NCI-H187 treated with DMSO at 0.1 percent for 48 hours (cell line): ENCODE measurements at regions not wholly inside any gene's neighbourhood (a gene's known extent, or its start where the extent isn't known, plus 50 kb on each side); places are given as distances from the start of the nearest gene placed in this dataset.

Experiments
- DNase-seq: peaks from one replicate; lab custom pipeline; 2025; lab: John Stamatoyannopoulos, UW

DNA sequence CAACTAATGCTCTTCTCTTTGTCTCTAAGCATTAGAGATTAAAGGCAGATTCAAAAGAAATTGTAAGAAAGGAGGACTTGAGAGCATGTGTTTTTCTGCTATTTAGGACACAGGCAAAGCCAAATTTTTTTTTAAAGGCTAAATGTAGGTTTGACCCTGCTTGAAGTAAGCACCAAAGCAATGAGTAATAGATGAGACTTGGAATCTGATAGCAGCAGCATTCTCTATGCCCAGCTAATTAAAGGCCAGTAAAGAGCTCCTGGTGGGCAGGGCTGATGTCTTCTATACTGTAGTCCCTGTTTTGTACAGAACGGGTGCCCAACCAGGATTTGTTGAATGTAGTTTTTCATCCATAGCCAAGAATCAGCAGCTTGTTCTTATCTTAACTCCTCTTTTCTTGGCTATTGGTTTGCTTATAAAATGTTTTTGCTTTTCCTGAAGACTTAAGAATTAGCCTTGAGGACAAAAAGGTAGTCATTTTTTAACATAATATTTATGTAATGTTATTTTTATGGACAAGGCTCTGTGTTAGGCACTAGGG is 179.6 kb downstream of the LMO4 start:
- no peak for DNase-seq

DNA sequence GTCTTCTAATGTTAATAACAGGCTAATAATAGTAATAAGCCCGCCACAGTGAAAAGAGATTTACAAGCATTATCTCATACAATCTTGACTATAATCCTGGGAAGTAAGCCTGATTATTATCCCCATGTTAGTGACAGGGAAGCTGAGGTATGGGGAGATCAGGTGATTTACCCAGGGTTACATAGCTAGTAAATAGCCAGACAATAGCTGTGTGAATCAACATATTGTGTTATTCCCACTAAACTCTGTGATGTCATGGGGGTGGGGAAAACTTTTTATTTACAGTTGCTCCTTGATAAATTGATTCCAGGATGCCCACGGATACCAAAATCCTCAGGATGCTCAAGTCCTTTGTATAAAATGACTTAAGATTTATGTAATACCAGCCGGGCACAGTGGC is 181.9 kb downstream of the LMO4 start:
- DNase-seq, result no peak

DNA sequence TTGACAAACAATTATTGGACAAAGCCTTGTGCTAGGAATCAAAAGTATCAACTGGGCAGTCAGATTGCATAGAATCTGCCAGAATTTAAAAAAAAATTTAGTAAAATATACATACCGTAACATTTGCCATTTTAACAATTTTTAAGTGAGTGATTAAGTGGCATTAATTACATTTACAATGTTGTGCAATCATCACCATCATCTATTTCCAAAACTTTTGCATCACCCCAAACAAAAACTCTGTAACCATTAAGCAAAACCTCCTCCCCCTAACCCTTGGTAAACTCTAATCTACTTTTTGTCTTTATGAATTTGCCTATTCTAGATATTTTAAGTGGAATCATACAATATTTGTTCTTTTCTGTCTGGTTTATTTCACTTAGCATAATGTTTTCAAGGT is 182.8 kb downstream of the LMO4 start:
- no peak for DNase-seq

DNA sequence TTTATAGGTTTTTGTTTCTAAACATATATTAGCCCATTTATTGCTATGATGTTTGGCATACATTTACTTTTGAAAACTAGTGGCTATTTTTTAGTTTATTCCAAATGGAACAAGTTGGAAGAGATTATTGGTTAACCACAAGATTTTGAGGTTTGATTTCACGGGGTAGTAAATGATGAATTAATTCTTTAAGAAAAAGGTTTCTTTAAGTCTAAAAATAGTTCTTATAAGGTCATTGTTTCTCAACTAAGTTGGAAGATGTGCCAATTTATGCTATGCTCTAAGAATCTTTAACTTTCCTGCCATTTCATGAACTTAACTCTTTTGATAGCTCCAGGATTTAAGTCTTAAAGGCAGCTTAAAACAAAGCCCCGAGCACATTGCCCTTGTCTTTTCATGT is 183.8 kb downstream of the LMO4 start:
- DNase-seq, result no peak

DNA sequence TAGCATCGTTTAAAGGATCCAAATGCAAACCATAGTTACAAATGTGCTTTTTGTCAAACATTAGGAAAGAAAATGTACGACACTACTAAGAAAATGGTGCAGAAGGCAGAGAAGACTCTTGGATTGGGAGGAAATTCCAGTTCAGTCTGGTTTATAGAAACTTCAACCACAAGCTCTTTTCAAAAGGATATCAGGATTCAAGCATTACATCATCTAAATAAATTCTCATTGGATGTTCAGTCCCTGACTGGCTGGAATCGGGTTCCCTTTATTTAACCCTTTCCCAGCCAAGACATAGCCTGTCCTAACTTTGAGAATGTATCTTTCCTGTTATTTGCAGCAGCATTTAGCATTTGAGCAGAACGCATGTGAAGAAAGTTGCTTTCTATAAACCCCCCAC is 184.6 kb downstream of the LMO4 start:
- no peak for DNase-seq

DNA sequence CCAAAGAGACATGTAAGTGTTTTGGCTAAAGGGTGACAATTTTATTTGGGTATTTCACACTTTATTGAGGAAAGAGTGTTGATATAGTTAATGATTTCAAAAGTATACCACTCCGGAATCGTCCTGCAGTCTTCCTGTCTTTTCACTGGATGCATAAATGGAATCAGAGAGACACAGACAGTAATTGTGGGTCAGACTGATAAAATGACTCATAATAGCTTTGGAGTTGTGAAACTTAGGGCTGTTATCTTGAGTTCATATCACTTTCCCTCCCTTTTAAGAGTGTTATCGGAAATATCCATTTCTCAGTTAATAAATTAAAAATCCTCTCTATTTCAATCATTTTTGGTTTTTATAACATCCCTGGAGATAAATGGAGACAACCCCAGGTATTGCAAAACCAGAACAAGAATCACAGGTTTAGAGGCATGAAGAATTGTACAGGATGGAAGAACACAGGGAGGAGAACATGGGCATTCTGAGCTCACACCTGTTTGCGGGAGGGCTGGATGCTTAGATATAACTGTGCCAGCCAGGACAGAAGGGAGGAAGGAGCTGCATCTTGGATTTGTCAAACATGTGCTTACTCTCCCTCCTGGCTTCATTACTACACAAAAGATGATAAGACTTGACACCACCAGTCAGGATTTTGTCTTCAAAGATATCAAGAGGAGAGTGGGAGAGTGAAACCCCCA is 185.4 kb downstream of the LMO4 start:
- DNase-seq, result no peak

DNA sequence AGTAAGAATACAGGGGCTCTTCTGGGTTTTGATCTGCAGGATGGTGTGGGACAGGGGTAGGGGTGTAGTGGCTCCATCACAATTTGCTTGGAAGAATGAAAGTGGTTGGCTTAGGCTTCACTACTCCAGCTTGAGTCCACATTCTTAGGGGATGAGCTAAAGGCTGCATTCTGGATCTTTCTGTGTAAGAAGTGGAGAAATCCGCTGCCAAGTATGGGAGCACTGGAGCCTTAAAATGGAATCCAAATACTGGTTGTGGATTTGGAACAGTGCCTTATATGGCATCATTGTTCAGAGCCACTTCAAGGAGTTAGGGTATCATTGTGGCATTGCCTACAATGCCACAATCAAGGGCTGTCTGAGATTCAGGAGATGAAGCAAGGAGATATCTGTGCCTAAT is 187.1 kb downstream of the LMO4 start:
- DNase-seq, result no peak

DNA sequence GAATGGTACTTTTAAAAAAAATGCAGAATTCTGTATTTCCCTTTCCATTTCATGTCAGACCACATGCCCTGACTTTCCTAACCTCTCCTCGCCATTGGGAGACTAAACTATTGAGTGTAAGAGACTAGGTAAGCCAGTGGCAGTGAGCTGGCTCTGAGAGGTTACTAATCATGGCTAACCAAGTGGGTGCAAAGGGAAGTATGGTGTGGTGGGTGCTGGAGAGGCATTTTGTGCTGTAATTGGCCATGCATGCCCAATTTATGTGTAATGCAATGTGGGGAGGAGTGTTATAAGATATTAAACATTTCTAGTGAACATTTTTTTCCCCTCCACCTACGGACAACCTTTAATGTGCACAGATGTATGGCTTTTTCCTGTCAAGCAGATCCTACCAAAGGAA is 190.1 kb downstream of the LMO4 start:
- no peak for DNase-seq

DNA sequence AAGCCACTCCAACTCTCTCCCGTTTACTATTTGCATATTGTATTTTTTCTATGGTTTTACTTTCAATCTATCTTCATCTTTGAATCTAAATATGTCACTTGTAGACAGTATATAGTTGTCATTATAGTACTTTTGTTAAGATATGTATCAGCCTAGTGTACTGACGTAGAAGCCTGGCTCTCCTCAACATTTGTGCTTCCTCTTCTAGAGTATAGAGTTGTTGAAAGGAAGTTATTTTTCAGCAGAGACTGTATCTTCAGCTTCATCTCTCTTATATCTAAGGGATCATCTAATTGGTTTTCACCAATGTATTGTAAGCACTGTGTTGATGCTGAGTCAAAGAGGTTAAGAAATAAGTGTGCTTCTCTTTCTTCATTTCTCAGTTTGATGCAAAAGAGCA is 192.8 kb downstream of the LMO4 start:
- no peak for DNase-seq

DNA sequence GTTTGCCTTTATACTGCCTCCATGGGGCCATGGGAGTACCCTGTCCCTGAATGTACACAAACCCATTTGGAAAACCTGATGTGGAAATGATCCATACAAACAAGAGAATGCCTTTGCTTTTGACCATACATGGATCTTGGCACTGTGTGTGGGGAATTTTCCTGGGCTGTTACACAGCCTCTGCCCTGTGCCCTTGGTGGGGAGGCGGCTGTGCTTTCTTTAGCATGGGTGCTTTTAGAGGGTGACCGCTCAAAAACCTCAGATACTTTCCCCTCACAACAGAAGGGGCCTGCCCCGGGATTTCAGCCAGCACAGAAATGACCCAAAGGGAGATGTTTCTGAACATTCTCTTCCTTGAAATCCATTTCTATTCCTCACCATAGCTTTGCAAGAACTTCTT is 194.8 kb downstream of the LMO4 start:
- no peak for DNase-seq

DNA sequence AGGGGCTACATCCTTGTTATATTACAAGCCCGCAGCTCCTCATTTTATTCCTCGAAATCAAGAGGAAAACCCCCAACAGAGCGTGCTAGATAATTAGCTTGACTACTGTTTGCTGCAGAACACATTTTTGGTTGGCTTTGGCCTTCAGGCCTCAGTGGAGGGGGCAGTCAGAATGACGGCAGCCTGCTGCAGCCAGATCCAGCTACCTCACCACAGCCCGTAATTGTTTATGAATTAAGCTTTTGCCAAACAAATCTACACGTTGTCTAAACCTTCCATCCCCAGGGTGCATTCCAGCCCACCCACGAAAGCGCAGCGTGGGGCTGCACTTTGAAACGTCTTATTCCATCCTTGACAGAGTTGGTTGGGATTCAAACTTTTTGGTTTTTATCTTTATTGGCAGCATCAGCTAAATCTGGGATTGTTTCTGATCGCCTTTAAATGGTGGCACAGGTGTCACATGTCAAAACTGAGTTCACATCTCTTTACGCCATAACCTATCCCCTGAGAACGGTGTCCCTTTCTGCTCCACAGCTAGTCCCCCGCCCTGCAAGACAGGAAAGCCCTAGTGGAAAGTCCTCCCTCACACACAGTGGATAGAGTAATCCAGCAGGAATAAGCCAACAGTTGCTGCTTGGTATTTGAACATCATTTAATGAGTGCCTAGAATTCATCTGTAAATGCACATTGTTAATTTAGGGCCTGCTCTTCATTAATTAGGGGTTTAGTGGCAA is 195.5 kb downstream of the LMO4 start:
- DNase-seq, result no peak

DNA sequence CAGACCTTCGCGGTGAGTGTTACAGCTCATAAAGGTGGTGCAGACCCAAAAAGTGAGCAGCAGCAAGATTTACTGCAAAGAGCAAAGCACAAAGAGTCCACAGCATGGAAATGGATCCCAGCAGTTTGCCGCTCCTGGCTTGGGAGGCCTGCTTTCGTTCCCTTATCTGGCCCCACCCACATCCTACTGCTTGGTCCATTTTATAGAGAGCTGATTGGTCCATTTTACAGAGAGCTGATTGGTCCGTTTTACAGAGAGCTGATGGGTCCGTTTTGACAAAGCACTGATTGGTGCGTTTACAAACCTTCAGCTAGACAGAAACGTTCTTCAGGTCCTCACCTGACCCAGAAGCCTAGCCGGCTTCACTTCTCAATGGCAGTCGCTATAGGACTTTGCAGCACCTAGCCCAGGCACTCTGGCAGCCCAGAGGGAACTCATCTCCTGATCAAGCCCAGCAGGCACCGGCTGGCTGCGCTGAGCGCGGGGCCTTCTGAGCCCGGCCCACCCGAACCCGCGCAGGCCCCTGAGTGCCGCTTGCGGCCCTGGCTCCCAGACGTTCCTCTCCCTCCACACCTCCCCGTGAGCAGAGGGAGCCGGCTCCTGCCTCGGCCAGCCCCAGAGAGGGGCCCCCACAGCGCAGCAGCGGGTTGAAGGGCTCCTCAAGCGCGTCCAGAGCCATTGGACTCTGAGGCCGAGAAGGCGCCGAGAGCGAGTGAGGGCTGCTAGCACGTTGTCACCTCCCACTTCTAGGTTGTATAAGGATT is 200.3 kb downstream of the LMO4 start:
- no peak for DNase-seq

DNA sequence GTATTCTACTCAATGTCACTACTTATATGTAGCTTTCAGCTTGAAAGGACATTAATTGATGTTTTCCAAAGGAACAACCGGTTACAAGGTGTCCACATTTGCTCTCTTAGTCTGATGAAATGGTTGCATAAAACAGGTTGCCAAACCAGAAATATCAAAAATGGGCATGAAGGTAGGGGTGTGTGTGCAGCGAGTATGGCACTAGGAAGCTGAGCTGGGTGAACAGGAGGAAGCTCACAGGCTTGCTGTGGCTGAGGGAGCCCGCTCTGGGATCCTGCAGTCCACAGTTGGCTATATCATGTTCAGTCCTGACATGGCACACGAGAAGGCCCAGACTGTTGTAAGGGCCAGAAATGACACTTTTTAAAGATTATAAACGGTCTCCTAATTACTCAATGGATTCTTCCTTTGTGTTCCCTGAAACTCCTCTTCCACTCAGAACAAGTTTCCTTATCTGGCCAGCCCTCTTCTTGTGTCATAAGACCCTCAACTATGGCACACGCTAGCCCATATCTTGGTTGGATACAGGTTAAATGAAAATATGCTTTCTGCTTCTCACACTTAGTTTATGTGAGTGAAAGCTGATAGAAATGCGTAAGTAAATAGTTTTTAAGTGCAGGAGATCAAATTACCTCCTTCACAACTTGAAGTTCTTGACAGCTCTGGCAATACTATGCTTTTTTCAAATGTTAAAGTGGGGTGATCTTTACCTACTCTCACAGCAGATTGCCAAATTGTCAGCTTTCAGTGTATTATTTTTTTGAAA is 201.5 kb downstream of the LMO4 start:
- no peak for DNase-seq

DNA sequence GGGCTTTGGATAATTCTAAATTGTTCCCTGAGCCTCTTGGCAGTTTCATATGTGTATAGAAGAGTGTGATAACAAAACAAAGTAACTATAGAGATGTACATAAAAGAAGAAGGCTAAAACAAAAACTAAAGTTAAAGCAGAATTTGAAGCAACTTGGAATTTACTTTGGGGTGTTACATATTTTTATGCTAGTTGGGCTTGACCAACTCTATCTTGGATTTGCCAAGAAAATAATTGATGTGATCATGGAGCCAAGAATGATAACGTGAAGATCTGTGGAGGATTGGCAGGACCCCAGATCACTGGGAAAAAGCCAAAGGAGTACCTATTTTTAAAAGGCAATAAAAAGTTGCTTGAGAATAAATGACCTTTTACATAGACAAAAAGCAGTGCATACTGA is 206.9 kb downstream of the LMO4 start:
- no peak for DNase-seq

DNA sequence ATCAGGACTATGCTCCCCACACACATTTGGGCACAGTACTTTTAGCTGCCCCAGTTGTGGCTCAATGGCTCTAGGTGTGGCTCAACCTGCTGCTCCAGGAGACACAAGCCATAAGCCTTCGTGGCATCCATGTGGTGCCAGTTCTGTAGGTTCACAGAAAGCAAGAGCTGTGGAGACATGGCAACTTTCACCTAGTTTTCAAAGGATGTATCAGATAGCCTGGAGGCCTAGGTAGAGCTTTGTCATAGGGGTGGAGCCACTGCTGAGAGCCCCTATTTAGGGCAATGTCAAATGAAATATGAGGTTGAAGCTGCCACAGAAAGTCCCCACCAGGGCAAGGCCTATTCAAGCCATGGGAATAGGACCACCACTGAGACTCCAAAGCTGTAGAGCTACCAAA is 210.5 kb downstream of the LMO4 start:
- DNase-seq, result no peak

DNA sequence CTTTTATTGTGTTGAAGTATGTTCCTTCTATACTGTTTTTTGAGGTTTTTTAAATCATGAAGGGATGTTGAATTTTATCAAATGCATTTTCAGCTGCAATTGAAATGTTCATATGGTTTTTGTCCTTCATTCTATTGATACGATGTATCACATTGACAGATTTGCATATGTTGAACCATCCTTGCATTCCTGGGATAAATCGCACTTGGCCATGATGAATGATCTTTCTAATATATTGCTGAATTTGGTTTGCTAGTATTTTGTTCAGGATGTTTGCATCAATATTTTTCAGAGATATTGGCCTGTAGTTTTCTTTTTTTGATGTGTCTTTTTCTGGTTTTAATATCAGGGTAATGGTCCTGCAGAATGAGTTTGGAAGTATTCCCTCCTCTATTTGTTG is 214.0 kb downstream of the LMO4 start:
- no peak for DNase-seq

DNA sequence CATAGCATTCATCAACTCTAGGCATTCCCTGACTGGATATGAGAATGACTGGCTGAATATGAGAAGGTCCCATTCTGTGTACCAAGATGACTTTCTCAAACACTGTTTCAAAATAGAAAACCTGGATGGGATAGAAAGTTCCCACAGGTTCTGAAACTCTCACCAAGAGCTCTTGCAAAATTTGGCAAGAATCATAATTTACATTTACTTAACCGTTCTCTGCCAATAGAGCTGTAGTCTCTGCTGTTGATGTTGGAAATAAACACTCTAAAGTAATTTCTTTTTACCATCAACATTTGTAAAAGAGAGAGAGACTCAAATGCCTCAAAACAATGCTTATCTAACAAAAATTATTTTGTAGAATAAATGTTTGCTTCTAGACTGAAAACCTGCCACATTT is 221.1 kb downstream of the LMO4 start:
- no peak for DNase-seq

DNA sequence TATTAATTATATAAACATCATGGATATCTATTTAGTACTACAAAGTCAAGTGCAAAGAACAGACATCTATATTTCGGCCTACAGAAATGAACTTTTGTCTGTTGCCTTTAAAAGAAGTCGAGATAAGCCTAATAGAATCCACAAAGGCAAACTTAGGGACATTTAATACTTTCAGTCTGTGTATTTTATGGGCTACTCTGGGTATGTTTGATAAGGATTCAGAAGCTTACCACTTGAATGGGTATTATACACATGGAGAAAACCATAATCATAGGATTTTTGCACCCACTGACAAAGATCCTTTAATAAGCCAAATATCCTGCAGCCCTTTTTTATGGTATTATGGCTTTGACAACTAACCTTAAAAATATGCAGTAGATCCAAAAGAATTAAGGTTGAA is 224.8 kb downstream of the LMO4 start:
- no peak for DNase-seq

DNA sequence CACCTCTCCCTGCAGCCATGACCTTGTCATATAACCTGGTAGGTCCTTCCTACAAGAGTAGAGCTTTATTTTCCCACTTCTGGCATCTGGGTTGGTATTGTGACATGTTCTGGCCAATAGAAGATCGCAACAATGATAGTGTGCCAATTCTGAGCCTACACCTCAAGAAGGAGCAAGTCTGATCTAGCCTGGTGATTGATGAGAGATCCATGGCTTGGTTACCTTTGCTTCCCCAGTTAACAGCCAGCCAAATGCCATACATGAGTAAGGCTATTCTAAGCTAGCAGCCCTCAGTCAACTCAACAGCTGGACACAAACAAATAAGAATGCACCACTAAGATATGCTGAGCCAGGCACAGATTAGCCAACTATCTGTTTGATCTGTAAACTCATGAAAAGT is 226.7 kb downstream of the LMO4 start:
- no peak for DNase-seq

DNA sequence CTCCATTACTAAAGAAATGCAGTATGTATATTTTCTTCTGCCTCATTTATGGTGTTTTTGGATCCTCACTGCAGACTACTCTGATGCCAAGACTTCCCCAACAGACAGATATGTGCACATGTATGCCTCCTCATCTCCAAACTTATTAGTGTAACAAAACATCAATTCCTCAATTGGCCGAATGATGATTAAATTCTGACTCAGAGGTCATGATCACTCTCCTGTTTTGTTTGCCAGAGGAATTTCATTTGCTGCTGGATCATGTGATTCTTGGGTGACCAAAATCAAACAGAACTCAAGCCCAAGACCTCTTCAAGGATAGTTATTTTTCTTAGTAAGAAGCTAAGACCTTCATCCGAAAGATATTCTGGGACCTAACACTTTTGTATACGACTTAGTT is 227.6 kb downstream of the LMO4 start:
- DNase-seq, result no peak

DNA sequence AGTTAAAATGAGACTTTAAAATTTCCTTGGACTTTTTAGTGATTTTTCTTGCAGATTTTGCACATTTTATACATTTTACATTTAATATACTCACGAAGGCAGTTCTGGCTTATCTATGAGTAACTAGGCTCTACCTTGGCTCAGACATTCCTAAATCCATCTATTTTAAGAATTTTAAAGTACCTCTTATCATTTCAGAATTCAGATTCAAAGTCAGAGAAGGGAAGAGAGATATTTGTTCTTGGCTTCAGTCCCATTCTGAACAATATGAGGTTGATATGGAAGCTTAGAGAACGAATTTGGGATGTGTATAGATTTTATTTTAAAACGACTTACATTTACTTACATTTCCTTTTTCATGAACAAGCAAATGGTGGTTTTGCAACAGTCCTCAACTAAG is 230.2 kb downstream of the LMO4 start:
- DNase-seq, result no peak

DNA sequence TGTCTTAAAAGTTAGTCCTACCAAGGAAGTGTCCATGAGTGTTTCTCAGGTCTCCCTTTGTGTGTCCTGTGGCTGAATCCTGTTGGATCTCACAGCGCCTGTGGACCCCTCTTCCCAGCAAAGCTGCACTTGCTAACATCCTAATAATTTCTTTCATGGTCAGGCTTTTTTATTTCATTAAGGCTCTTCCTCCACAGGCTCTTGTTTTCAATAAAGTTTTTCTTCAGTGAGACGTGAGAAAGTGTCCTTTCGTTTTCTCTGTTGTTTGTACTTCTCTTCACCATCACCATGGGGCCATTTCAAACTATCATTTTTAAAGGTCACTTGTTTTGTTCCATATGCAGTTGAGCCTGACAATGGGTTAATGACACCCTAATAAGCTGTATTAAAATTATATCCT is 231.5 kb downstream of the LMO4 start:
- no peak for DNase-seq
